ENCODE measurements at regions not wholly inside any gene's neighbourhood (a gene's known extent, or its start where the extent isn't known, plus 50 kb on each side); places are given as distances from the start of the nearest gene placed in this dataset.
"Not testable (repeated sequence)": the region's sequence is repeated elsewhere in the genome, so short reads cannot be mapped to it uniquely, and the experiment has no call there.

GRCh38 chr2:33719067-33719466, 120.0 kb upstream of the FAM98A start:
- no peak for DNase-seq

DNA sequence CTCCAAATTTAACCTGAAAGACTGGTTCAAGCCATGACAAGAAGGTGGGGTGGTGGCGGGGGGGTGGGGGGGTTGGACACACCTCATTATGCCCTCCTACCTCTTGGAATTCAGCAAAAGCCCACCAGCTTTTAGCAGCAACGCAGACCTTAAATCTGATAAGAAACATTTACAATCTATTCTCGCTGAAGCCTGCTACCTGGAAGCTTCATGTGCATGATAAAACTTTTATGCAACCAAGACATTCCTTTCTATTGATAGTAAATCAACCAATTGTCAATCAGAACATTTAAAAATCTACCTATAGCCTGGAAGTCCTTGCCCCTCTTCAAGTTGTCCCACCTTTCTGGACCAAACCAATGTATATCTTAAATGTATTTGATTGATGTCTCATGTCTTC, 113.6 kb upstream of the FAM98A start:
- no peak for DNase-seq

- no peak for DNase-seq
These were observed 110.9 kb upstream of the FAM98A start for GRCh38 chr2:33709951-33710350.

DNA sequence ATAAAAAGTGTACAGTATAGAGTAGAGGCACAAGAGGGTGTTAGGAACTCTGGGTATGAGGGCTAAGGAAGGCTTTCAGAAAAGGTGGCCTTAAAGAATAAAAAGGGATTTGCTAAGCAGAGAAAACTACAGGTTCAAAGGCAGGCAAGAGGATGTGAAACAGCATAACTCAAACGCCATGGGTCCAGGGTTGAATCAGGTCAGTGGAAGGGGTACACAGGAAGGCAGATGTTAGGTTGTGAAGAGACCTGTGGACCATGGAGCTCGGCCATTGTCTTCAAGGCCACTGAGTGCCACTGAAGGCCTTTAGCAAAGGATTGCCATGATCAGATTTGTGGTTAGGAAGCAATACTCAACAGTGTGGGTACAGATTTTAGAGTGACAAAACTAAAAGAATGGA, 108.2 kb upstream of the FAM98A start:
- no peak for DNase-seq

DNA sequence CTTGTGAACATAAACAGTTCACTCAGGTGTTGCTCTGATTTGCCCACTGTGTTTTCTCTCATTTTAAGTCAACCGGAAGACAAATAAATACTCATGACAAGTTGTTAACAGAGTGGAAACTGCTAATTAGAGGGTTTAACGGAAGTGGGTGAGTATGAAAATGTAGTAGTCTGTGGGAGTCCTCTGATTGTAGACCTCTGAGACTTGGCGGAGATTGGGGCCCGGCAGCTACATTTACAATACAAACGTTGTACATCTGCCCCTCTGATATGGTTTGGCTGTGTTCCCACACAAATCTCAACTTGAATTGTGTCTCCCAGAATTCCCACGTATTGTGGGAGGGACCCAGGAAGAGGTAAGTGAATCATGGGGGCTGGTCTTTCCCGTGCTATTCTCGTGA, 107.3 kb upstream of the FAM98A start:
- DNase-seq, result no peak

GRCh38 chr2:33704406-33704855, 105.3 kb upstream of the FAM98A start:
- no peak for DNase-seq

DNA sequence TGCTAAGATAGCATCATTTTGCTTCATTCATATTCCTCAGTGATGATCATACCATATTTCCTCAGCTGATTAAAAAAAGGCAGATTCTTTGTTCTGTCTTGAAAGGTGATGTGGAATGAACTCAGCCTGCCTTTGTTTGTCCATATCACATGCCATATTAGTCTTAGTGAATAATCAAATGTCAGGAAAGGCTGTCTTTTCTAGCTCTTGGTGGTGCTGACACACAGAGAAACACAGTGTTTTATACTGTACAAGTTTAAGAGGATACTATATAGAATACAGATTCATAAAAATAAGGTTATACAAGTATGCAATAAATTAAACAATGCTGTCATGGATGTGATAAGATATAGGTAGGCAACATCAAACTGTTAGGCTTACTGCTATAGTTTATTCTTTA, 97.1 kb upstream of the FAM98A start:
- DNase-seq, result no peak

DNA sequence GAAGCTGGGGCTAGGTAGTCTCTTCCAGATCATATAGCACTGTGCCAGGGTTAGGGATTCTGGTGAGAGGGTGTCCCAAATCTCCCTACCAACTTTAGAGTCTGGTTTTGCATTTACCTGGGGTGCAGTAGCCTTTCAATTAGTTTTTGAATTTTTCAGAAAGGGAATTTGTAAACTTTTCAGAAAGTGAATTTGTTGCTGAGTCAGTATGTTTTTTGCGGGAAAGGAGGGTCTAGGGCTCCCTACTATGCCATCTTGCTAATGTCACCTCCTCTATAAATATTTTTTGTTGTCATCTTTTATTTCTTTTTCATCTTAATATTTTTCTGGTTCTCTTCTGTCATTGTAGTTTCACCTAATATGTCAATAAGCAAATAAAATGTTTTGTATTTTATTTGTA, 95.8 kb upstream of the FAM98A start:
- DNase-seq, result no peak

DNA sequence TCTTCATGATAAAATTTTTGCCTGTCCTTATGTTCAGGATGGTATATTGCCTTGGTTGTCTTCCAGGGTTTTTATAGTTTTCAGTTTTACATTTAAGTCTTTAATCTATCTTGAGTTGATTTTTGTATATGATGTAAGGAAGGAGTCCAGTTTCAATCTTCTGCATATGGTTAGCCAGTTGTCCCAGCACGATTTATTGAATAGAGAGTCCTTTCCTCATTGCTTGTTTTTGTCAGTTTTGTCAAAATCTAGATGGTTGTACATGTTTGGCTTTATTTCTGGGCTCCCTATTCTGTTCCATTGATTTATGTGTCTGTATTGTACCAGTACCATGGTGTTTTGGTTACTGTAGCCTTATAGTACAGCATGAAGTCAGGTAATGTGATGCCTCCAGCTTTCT, 91.6 kb upstream of the FAM98A start:
- not testable (repeated sequence) for DNase-seq

GRCh38 chr2:33681364-33681757, 82.3 kb upstream of the FAM98A start:
- DNase-seq, result no peak

GRCh38 chr2:33680644-33681363, 81.7 kb upstream of the FAM98A start:
- DNase-seq, result no peak

- DNase-seq, result no peak
These were observed 79.3 kb upstream of the FAM98A start for GRCh38 chr2:33678436-33678835.

GRCh38 chr2:33673937-33674336, 74.8 kb upstream of the FAM98A start:
- no peak for DNase-seq

- DNase-seq, result no peak
These were observed 73.8 kb upstream of the FAM98A start for GRCh38 chr2:33672896-33673295.

GRCh38 chr2:33672389-33672788, 73.3 kb upstream of the FAM98A start:
- DNase-seq, result no peak

DNA sequence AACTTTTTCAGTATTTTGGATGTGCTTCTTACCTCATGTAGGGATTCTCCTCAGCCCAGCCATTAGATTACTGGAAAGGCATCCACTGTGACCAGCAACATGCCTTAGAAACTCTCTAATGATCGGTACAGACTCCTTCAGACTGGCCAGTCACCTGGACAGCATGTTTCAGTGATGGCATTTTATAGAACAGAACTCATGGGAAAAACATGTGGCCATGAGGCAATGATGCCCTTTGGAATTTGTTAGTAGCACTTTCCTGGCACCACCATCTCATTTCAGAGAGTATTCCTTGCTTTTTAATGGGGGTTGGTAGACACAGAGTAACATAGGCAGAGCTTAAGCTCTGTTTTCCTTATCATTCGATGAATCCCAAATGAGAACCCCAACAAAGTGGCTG, 72.1 kb upstream of the FAM98A start:
- DNase-seq, result no peak

GRCh38 chr2:33670392-33670937, 71.4 kb upstream of the FAM98A start:
- no peak for DNase-seq

DNA sequence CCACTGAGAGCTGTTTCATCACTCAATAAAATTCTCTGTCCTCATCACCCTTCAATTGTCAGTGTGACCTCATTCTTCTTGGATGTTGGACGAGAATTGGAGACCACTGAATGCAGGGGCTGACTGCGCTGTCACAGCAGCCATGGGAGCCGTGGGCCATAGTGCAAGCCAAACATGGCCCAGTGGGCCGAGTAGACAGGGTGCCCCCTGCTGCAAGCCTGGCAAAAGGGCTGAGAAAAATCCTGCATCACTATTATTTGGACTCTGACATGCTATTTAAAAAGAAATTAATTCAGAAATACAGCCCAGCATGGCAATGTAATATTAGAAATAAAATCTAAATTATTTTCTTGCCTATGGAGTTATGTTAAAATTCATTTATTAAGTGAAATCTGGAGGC, 67.8 kb upstream of the FAM98A start:
- no peak for DNase-seq

DNA sequence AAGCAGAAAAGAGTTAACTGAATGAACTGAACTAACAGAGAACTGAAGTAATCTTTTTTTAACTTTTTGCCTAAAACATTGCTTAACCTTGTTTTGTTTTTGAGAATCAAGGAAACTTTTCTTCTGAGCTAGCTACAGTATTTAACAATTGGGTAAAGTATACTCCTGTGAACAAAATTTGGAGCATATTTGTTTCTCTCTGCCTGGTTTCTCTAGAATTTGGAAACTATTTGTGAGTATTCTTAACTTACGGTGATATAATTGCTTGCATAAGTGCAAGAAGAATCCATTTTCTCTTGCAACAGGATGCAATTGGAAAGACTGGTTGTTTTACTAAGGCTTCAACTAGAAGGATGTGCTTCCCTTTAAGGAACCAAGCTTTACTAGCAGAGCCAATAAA, 65.9 kb upstream of the FAM98A start:
- no peak for DNase-seq

DNA sequence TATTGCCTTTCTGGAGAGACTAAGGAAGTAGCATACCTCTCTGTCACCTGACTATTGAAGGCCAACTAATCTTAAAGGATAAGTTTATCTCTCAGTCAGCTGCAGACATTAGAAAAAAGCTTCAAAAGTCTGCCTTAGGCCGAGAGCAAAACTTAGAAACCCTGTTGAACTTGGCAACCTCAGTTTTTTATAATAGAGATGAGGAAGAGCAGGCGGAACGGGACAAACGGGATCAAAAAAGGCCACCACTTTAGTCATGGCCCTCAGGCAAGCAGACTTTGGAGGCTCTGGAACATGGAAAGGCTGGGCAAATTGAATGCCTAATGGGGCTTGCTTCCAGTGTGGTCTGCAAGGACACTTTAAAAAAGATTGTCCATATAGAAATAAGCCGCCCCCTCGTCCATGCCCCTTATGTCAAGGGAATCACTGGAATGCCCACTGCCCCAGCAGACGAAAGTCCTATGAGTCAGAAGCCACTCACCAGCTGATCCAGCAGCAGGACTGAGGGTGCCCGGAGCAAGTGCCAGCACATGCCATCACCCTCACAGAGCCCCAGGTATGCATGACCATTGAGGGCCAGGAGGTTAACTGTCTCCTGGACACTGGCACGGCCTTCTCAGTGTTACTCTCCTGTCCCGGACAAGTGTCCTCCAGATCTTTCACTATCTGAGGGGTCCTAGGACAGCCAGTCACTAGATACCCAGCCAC, 61.5 kb upstream of the FAM98A start:
- no peak for DNase-seq

DNA sequence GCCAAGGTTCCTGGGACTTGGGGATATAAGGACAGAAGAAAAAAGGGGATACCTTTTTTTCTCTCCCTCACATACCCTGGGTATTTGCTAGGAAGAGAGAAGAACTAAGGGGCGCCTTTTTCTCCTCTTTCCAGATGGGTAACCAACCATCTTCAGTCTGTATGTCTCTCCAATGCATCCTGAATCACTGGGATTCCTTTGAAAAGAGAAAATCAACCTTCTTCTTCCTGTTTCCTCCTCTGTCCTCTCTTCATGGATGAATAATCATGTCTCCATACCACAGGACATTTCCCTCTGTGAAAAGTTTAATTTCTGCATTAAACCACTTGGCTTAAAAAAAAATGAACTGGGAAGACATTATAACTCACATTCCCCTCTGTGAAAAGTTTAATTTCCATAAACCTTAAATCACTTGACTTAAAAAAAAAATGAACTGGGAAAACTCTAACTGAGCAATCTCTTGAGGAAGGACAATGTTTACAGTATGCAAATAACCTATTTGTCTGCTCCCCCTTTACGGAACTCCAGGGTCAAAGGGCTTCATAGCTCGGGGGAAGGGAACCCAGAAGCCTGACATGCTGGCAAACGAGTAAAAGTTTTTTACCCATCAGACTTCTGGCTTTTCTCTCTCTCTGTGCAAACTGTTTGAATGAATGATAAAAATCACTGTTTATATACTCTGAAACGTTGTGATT, 56.7 kb upstream of the FAM98A start:
- DNase-seq, result no peak

DNA sequence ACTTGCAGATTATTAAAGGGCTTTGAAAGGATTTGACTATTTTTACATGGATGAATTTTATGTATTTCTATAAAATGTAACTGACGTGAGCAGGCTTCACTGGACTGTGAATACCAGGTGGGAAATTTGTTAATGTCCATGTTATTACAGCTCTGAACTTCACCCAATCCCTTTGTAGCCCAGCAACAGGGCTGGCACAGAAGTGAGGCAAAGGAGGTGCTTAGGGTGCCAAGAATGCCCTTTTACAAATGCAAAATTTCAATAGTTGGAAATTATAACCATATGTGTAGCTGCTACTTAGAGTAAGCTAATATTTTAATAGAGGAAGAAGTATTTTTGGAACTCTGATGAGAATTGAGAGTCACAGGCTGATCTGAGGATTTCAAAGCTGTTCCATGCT, 53.7 kb upstream of the FAM98A start:
- no peak for DNase-seq

GRCh38 chr2:33650171-33650570, 51.1 kb upstream of the FAM98A start:
- no peak for DNase-seq

Data from stimulated activated CD4-positive, alpha-beta T cell treated with anti-CD3 and anti-CD28 coated beads, Interleukin-4, amount 100 ng/mL, for 4 hours (primary cell).